GM12878 (cell line): ENCODE measurements at regions not wholly inside any gene's neighbourhood (a gene's known extent, or its start where the extent isn't known, plus 50 kb on each side); places are given as distances from the start of the nearest gene placed in this dataset.

Source experiments
- HDAC6 ChIP-seq: fragments of 200-600 bp; sonication (generic); IDR thresholded peaks from one replicate; pipeline ENCODE4 v1.8.0; 2017; ENCODE audit warnings: antibody characterized with exemption; ENCODE audit not compliant: unreplicated experiment
- IRF4 ChIP-seq: IDR thresholded peaks from 2 replicates; pipeline ENCODE4 v1.6.1; 2011; ENCODE audit warnings: low read depth, low read length
- NR2C1 ChIP-seq: fragments of 450-650 bp; IDR thresholded peaks from 2 replicates; pipeline ENCODE4 v1.6.1; 2017; ENCODE audit warnings: antibody characterized with exemption, mild to moderate bottlenecking, moderate library complexity
- YY1 ChIP-seq: IDR thresholded peaks from 2 replicates; pipeline ENCODE4 v1.6.1; 2011; ENCODE audit warnings: low read depth, mild to moderate bottlenecking, low read length
- TF ChIP-seq, protein P1 (sequence below): fragments of 450-650 bp; IDR thresholded peaks from 2 replicates; pipeline ENCODE4 v1.6.1; 2016; ENCODE audit warnings: mild to moderate bottlenecking
- TF ChIP-seq, protein P2 (sequence below): fragments of 450-650 bp; IDR thresholded peaks from 2 replicates; pipeline ENCODE4 v1.6.1; 2016; ENCODE audit warnings: mild to moderate bottlenecking, moderate library complexity, borderline replicate concordance
- TF ChIP-seq, protein P3 (sequence below): IDR thresholded peaks from 2 replicates; pipeline ENCODE4 v1.6.1; 2012; ENCODE audit warnings: low read depth, low read length, improper control_type of control experiment

DNA sequence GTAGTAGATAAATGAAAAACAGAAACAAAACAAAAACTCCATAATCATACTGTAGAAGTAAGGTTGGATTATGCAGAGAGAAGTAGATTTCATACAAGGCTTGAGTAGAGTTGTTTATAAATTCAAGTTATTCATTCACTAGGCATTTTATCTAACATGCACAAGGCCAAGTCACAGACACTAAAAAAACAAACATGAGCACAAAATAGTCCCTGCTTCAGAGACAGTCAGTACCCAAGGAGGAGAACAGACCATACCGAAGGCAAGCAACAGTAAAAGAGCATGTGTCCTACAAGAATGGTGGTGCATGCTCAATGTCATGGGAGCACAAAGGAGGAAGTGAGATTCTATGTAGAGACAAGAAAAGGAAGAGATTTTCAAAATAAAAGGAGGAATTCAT is 796.5 kb upstream of the LRRC4C start (continued):
- TF ChIP-seq, protein P1, sequence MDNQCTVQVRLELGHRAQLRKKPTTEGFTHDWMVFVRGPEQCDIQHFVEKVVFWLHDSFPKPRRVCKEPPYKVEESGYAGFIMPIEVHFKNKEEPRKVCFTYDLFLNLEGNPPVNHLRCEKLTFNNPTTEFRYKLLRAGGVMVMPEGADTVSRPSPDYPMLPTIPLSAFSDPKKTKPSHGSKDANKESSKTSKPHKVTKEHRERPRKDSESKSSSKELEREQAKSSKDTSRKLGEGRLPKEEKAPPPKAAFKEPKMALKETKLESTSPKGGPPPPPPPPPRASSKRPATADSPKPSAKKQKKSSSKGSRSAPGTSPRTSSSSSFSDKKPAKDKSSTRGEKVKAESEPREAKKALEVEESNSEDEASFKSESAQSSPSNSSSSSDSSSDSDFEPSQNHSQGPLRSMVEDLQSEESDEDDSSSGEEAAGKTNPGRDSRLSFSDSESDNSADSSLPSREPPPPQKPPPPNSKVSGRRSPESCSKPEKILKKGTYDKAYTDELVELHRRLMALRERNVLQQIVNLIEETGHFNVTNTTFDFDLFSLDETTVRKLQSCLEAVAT: no peak
- TF ChIP-seq IRF4 (no peak), YY1 (no peak), HDAC6 (no peak), NR2C1 (no peak)
- TF ChIP-seq, protein P2, sequence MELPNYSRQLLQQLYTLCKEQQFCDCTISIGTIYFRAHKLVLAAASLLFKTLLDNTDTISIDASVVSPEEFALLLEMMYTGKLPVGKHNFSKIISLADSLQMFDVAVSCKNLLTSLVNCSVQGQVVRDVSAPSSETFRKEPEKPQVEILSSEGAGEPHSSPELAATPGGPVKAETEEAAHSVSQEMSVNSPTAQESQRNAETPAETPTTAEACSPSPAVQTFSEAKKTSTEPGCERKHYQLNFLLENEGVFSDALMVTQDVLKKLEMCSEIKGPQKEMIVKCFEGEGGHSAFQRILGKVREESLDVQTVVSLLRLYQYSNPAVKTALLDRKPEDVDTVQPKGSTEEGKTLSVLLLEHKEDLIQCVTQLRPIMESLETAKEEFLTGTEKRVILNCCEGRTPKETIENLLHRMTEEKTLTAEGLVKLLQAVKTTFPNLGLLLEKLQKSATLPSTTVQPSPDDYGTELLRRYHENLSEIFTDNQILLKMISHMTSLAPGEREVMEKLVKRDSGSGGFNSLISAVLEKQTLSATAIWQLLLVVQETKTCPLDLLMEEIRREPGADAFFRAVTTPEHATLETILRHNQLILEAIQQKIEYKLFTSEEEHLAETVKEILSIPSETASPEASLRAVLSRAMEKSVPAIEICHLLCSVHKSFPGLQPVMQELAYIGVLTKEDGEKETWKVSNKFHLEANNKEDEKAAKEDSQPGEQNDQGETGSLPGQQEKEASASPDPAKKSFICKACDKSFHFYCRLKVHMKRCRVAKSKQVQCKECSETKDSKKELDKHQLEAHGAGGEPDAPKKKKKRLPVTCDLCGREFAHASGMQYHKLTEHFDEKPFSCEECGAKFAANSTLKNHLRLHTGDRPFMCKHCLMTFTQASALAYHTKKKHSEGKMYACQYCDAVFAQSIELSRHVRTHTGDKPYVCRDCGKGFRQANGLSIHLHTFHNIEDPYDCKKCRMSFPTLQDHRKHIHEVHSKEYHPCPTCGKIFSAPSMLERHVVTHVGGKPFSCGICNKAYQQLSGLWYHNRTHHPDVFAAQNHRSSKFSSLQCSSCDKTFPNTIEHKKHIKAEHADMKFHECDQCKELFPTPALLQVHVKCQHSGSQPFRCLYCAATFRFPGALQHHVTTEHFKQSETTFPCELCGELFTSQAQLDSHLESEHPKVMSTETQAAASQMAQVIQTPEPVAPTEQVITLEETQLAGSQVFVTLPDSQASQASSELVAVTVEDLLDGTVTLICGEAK: no peak
- TF ChIP-seq, protein P3, sequence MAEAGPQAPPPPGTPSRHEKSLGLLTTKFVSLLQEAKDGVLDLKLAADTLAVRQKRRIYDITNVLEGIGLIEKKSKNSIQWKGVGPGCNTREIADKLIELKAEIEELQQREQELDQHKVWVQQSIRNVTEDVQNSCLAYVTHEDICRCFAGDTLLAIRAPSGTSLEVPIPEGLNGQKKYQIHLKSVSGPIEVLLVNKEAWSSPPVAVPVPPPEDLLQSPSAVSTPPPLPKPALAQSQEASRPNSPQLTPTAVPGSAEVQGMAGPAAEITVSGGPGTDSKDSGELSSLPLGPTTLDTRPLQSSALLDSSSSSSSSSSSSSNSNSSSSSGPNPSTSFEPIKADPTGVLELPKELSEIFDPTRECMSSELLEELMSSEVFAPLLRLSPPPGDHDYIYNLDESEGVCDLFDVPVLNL: no peak
